H1 (cell line): ENCODE measurements at regions not wholly inside any gene's neighbourhood (a gene's known extent, or its start where the extent isn't known, plus 50 kb on each side); places are given as distances from the start of the nearest gene placed in this dataset.

Experiments used
- CTCF ChIA-PET: fragments of 300-600 bp; sonication (Branson Sonifier 250); formaldehyde crosslinking; loops from one replicate; lab custom pipeline; 2021; ENCODE audit not compliant: partially characterized antibody; lab: Charles Lee
- POLR2A ChIA-PET: fragments of 300-600 bp; sonication (Branson Sonifier 250); formaldehyde crosslinking; loops from one replicate; lab custom pipeline; 2021; ENCODE audit warnings: inconsistent platforms; ENCODE audit not compliant: partially characterized antibody; lab: Charles Lee
- DNase-seq, 2 experiments: peaks; one replicate each; pipeline versions ENCODE4 v3.0.0 to v3.0.0-alpha.2; 2010 to 2022; ENCODE audit warnings: low spot score in 2 of 2, low read depth in 1 of 2, mixed read lengths in 1 of 2
- FAIRE-seq: peaks from 2 replicates; lab custom pipeline; 2011; peaks lifted over from hg19 to GRCh38; lab: Jason Lieb, UNC
- H2AFZ ChIP-seq: 2 replicates; pipeline ENCODE4 v1.8.1; 2012; ENCODE audit warnings: low read length, inconsistent platforms
- H2AK5ac ChIP-seq: 2 replicates; pipeline ENCODE4 v1.6.1; 2013; ENCODE audit warnings: low read depth, low read length
- H2BK120ac ChIP-seq: replicated peaks from 2 replicates; pipeline ENCODE3; 2013; ENCODE audit warnings: low read depth, low read length, inconsistent platforms
- H2BK12ac ChIP-seq: 2 replicates; pipeline ENCODE4 v1.6.1; 2013; ENCODE audit warnings: low read depth, low read length
- H2BK15ac ChIP-seq: 2 replicates; pipeline ENCODE4 v1.6.1; 2013; ENCODE audit warnings: low read length
- H2BK20ac ChIP-seq: 2 replicates; pipeline ENCODE4 v1.6.1; 2013; ENCODE audit warnings: low read length
- H2BK5ac ChIP-seq: 2 replicates; pipeline ENCODE4 v1.6.1; 2013; ENCODE audit warnings: low read depth, low read length
- H3K14ac ChIP-seq: 2 replicates; pipeline ENCODE4 v1.6.1; 2013; ENCODE audit warnings: inconsistent platforms; ENCODE audit not compliant: insufficient read length
- H3K18ac ChIP-seq: 2 replicates; pipeline ENCODE4 v1.6.1; 2013; ENCODE audit warnings: low read length; ENCODE audit errors: extremely low read depth
- H3K23ac ChIP-seq: 2 replicates; pipeline ENCODE4 v1.6.1; 2013; ENCODE audit warnings: inconsistent platforms; ENCODE audit not compliant: insufficient read length
- H3K23me2 ChIP-seq: 2 replicates; pipeline ENCODE4 v1.6.1; 2013; ENCODE audit warnings: low read depth, low read length
- H3K27ac ChIP-seq: 2 replicates; pipeline ENCODE4 v1.6.1; 2011; ENCODE audit warnings: low read depth, low read length, inconsistent platforms
- H3K27me3 ChIP-seq, 4 experiments: replicated peaks in 1 of 4; 1 replicate in 1 of 4; 2 replicates in 3 of 4; pipeline versions ENCODE4 v1.6.1 to v1.8.1; 2011 to 2013; ENCODE audit warnings: low read length in 3 of 4, mild to moderate bottlenecking in 3 of 4, inconsistent platforms in 2 of 4, mixed read lengths in 2 of 4, moderate library complexity in 1 of 4; ENCODE audit not compliant: control insufficient read depth in 3 of 4, insufficient read depth in 3 of 4; ENCODE audit errors: extremely low read depth in 1 of 4
- H3K36me3 ChIP-seq, 4 experiments: 2 replicates each; pipeline versions ENCODE4 v1.6.1 to v1.8.1; 2011 to 2013; ENCODE audit warnings: mild to moderate bottlenecking in 4 of 4, low read length in 3 of 4, moderate library complexity in 2 of 4, control low read depth in 1 of 4, inconsistent platforms in 1 of 4; ENCODE audit not compliant: insufficient read depth in 4 of 4, control insufficient read depth in 2 of 4
- H3K4ac ChIP-seq: replicated peaks from 2 replicates; pipeline ENCODE3; 2013; ENCODE audit warnings: low read length, low read depth, mixed read lengths, inconsistent platforms; ENCODE audit not compliant: insufficient read length
- H3K4me1 ChIP-seq, 4 experiments: replicated peaks in 1 of 4; 1 replicate in 1 of 4; 2 replicates in 3 of 4; pipeline versions ENCODE4 v1.6.1 to v1.8.1; 2011 to 2013; ENCODE audit warnings: low read length in 3 of 4, inconsistent platforms in 2 of 4, mixed read lengths in 1 of 4; ENCODE audit not compliant: insufficient read depth in 4 of 4, control insufficient read depth in 3 of 4
- H3K4me2 ChIP-seq, 2 experiments: 2 replicates each; pipeline versions ENCODE4 v1.6.1 to v1.8.1; 2011 to 2013; ENCODE audit warnings: low read depth in 2 of 2, low read length in 2 of 2, control low read depth in 1 of 2, inconsistent platforms in 1 of 2, mild to moderate bottlenecking in 1 of 2; ENCODE audit not compliant: insufficient read depth in 1 of 2
- H3K4me3 ChIP-seq, 4 experiments: fragments of 200-600, 300-600 bp in 1 of 4; sonication (generic), shearing (Covaris generic), sonication (Bioruptor Twin) in 1 of 4; 2 replicates each; pipeline versions ENCODE4 v1.5.1 to v1.8.1; 2011 to 2016; ENCODE audit warnings: low read length in 4 of 4, low read depth in 3 of 4, control low read depth in 2 of 4, inconsistent platforms in 2 of 4, mild to moderate bottlenecking in 2 of 4, mixed read lengths in 1 of 4, moderate library complexity in 1 of 4; ENCODE audit not compliant: insufficient read depth in 2 of 4; ENCODE audit errors: extremely low read depth in 1 of 4
- H3K56ac ChIP-seq: replicated peaks from 2 replicates; pipeline ENCODE3; 2013; ENCODE audit warnings: low read depth, mild to moderate bottlenecking, mixed read lengths, low read length, inconsistent platforms; ENCODE audit not compliant: insufficient read length
- H3K79me1 ChIP-seq: 2 replicates; pipeline ENCODE4 v1.6.1; 2013; ENCODE audit warnings: low read depth, low read length, control low read depth
- H3K79me2 ChIP-seq, 2 experiments: 2 replicates each; pipeline versions ENCODE4 v1.6.1 to v1.8.1; 2012 to 2013; ENCODE audit warnings: low read length in 2 of 2, mild to moderate bottlenecking in 2 of 2, inconsistent platforms in 1 of 2; ENCODE audit not compliant: insufficient read depth in 2 of 2, control insufficient read depth in 1 of 2
- H3K9ac ChIP-seq, 4 experiments: replicated peaks in 1 of 4; 1 replicate in 1 of 4; 2 replicates in 3 of 4; pipeline versions ENCODE4 v1.6.1 to v1.8.1; 2011 to 2013; ENCODE audit warnings: low read depth in 3 of 4, low read length in 3 of 4, control low read depth in 2 of 4, mild to moderate bottlenecking in 2 of 4, moderate library complexity in 2 of 4, inconsistent platforms in 1 of 4; ENCODE audit errors: extremely low read depth in 1 of 4
- H3K9me3 ChIP-seq, 2 experiments: 2 replicates each; pipeline versions ENCODE4 v1.6.1 to v1.8.1; 2012 to 2013; ENCODE audit warnings: mild to moderate bottlenecking in 2 of 2, moderate library complexity in 2 of 2, control low read depth in 1 of 2, inconsistent platforms in 1 of 2, low read depth in 1 of 2, low read length in 1 of 2, mixed read lengths in 1 of 2; ENCODE audit not compliant: insufficient read depth in 2 of 2
- H4K20me1 ChIP-seq, 2 experiments: replicated peaks in 1 of 2; 2 replicates each; pipeline versions ENCODE3 to v1.8.1; 2011 to 2013; ENCODE audit warnings: inconsistent platforms in 2 of 2, low read length in 2 of 2, mild to moderate bottlenecking in 1 of 2; ENCODE audit not compliant: insufficient read depth in 2 of 2, control insufficient read depth in 1 of 2
- H4K5ac ChIP-seq: 2 replicates; pipeline ENCODE4 v1.6.1; 2013; ENCODE audit warnings: low read length, low read depth, mixed read lengths, inconsistent platforms; ENCODE audit not compliant: insufficient read length
- H4K8ac ChIP-seq: 2 replicates; pipeline ENCODE4 v1.8.0; 2013; ENCODE audit warnings: mild to moderate bottlenecking, moderate library complexity, low read length, inconsistent platforms; ENCODE audit not compliant: insufficient read depth; ENCODE audit errors: extremely low read depth
- H4K91ac ChIP-seq: replicated peaks from 2 replicates; pipeline ENCODE3; 2013; ENCODE audit warnings: low read length, mixed read lengths, inconsistent platforms; ENCODE audit not compliant: insufficient read length
- CHD2 ChIP-seq: IDR thresholded peaks from 2 replicates; pipeline ENCODE4 v1.6.1; 2012; ENCODE audit warnings: low read length, improper control_type of control experiment
- FOSL1 ChIP-seq: IDR thresholded peaks from 2 replicates; pipeline ENCODE4 v1.6.1; 2011; ENCODE audit warnings: mild to moderate bottlenecking, low read depth, low read length, moderate library complexity; ENCODE audit not compliant: insufficient read depth
- HDAC2 ChIP-seq, 2 experiments: fragments of 300-600 bp in 1 of 2; sonication (generic) in 1 of 2; IDR thresholded peaks; 2 replicates each; pipeline ENCODE4 v1.6.1; 2011 to 2012; ENCODE audit warnings: low read depth in 2 of 2, low read length in 2 of 2, mild to moderate bottlenecking in 2 of 2, moderate library complexity in 2 of 2, borderline replicate concordance in 1 of 2, inconsistent platforms in 1 of 2
- KDM5A ChIP-seq: fragments of 200-600 bp; IDR thresholded peaks from 2 replicates; pipeline ENCODE4 v1.7.1; 2012; ENCODE audit warnings: mild to moderate bottlenecking, low read length, inconsistent platforms, mixed read lengths
- MAFK ChIP-seq: IDR thresholded peaks from 2 replicates; pipeline ENCODE4 v1.6.1; 2012; ENCODE audit warnings: low read depth, mild to moderate bottlenecking, improper control_type of control experiment, low read length
- RBBP5 ChIP-seq: IDR thresholded peaks from 2 replicates; pipeline ENCODE4 v1.7.1; 2012; ENCODE audit warnings: low read depth, mild to moderate bottlenecking, inconsistent platforms, low read length, moderate library complexity, borderline replicate concordance
- TAF7 ChIP-seq: optimal IDR thresholded peaks from 2 replicates; pipeline ENCODE3; 2011; ENCODE audit warnings: low read depth, mild to moderate bottlenecking, inconsistent platforms, low read length, moderate library complexity, borderline replicate concordance
- YY1 ChIP-seq: IDR thresholded peaks from 2 replicates; pipeline ENCODE4 v1.6.1; 2011; ENCODE audit warnings: low read depth, mild to moderate bottlenecking, low read length
- WGBS, 2 experiments: shearing (Covaris generic) in 1 of 2; methylation state at CpG; one replicate each; pipeline versions ENCODE4 v1.1.6 to v1.1.7; 2013 to 2015; ENCODE audit warnings: low lambda C conversion rate in 2 of 2, mixed read lengths in 2 of 2, inconsistent platforms in 1 of 2, low coverage in 1 of 2, missing lambda C conversion rate in 1 of 2; ENCODE audit not compliant: insufficient replicate concordance in 2 of 2, insufficient coverage in 1 of 2, insufficient read length in 1 of 2; ENCODE audit errors: extremely low coverage in 1 of 2, missing lambda C conversion rate in 1 of 2; 5-methylcytosine and 5-hydroxymethylcytosine counted together
- TF ChIP-seq, protein P1 (sequence below): IDR thresholded peaks from 2 replicates; pipeline ENCODE4 v1.6.1; 2012; ENCODE audit warnings: inconsistent platforms

DNA sequence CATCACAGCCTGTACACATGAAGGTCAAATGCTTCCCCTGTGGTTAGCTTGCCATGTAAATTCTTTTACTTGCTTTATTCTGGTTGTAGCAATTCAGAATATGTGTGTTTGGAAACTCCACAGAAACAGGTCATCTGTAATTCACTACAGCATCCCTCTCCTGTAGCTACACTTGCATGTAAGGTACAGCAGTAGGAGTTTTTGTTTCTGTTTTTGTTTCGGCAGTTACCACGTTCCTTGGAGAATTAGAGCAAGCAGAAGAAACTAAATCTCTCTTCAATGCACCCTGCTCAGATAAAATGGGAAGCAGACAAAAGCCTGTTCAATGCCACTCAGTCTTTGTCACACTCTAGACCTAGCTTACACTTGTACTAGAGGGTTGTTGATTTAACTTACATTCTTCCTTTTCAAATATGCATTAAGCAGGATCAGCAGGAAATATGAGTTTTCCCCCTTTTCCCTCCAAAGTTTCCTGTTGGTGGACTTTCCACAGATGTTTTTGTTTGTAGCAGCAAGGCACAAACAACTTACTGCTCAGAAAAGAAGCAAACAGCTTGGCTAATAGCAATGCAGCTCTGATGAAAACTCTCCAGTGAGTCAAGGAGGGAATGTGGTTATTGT is 80.9 kb downstream of the YIPF5 start:
- no peaks in the 10 kb centered on the region for H3K79me1 ChIP-seq
- H3K56ac ChIP-seq: no peak overlapping the region
- H4K8ac ChIP-seq: no peak overlapping the region
- no peak overlapping the region for H3K18ac ChIP-seq
- H2BK5ac ChIP-seq: no peak overlapping the region
- H4K20me1 ChIP-seq: no peaks in the 10 kb centered on the region
- WGBS, 2 experiments: 96% methylated on average over 2 of the region's 2 CpGs; no CpG with 5 or more reads in 1 of the 2 experiments
- H3K4me2 ChIP-seq: no peak overlapping the region
- H2AFZ ChIP-seq: no peak overlapping the region
- no peak overlapping the region for H4K5ac ChIP-seq
- H3K4ac ChIP-seq: no peak overlapping the region
- no peak overlapping the region for H2BK20ac ChIP-seq
- H3K23me2 ChIP-seq: no peaks in the 10 kb centered on the region
- CTCF ChIA-PET: interaction anchor here (0.7 to 1.7 kb wide), 2 partner anchors 31 to 49 kb away, joined by 3 to 9 read pairs; no protein-coding TSS in a partner anchor
- H2BK120ac ChIP-seq: no peak overlapping the region
- no peak overlapping the region for H3K9ac ChIP-seq
- H3K36me3 ChIP-seq: no peaks in the 10 kb centered on the region
- no peak overlapping the region for H3K27ac ChIP-seq
- H3K4me1 ChIP-seq: peaks cover 2 to 9% (median 5%) of the 10 kb centered on the region in 4 experiments; a peak in 4 of 7 replicates
- H2AK5ac ChIP-seq: no peak overlapping the region
- H3K79me2 ChIP-seq: no peaks in the 10 kb centered on the region
- no peaks in the 10 kb centered on the region for H3K9me3 ChIP-seq
- peaks cover 8 to 25% (median 18%) of the 10 kb centered on the region in 4 experiments for H3K27me3 ChIP-seq
- FAIRE-seq (no peak), DNase-seq (no peak)
- H2BK12ac ChIP-seq: no peak overlapping the region
- H3K23ac ChIP-seq: no peak overlapping the region
- H4K91ac ChIP-seq: no peak overlapping the region
- POLR2A ChIA-PET: interaction anchor here (1.6 kb wide), 1 partner anchor 39 kb away, joined by 3 read pairs; no protein-coding TSS in a partner anchor
- H3K14ac ChIP-seq: no peak overlapping the region
- no peak overlapping the region for H2BK15ac ChIP-seq
- H3K4me3 ChIP-seq: no peak overlapping the region
- TF ChIP-seq MAFK: no peak
- TF ChIP-seq YY1: no peak
- no peak for TF ChIP-seq RBBP5
- no peak for TF ChIP-seq TAF7
- TF ChIP-seq HDAC2 (IDR thresholded peaks at IDR 0.05; ENCODE audit: borderline replicate concordance in 1 of 2, low read depth in 2 of 2, low read length in 2 of 2): no peak
- TF ChIP-seq FOSL1: no peak
- TF ChIP-seq, protein P1, sequence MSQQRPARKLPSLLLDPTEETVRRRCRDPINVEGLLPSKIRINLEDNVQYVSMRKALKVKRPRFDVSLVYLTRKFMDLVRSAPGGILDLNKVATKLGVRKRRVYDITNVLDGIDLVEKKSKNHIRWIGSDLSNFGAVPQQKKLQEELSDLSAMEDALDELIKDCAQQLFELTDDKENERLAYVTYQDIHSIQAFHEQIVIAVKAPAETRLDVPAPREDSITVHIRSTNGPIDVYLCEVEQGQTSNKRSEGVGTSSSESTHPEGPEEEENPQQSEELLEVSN: no peak
- no peak for TF ChIP-seq CHD2
- TF ChIP-seq KDM5A: no peak
